LNCaP clone FGC (cell line): ENCODE measurements at regions not wholly inside any gene's neighbourhood (a gene's known extent, or its start where the extent isn't known, plus 50 kb on each side); places are given as distances from the start of the nearest gene placed in this dataset.
"Not testable (repeated sequence)": the region's sequence is repeated elsewhere in the genome, so short reads cannot be mapped to it uniquely, and the experiment has no call there.

Experiments
- DNase-seq: peaks from one replicate; pipeline ENCODE4 v3.0.0-alpha.2; 2011; ENCODE audit warnings: low read depth
- H3K4me3 ChIP-seq: 2 replicates; pipeline ENCODE4 v1.5.1; 2011; ENCODE audit warnings: mild to moderate bottlenecking, low read depth, low read length, control low read depth
- TF ChIP-seq, protein P1 (sequence below): IDR thresholded peaks from 2 replicates; pipeline ENCODE4 v1.5.1; 2012; ENCODE audit warnings: mild to moderate bottlenecking; ENCODE audit not compliant: control insufficient read depth, insufficient read depth; ENCODE audit errors: extremely low read depth

DNA sequence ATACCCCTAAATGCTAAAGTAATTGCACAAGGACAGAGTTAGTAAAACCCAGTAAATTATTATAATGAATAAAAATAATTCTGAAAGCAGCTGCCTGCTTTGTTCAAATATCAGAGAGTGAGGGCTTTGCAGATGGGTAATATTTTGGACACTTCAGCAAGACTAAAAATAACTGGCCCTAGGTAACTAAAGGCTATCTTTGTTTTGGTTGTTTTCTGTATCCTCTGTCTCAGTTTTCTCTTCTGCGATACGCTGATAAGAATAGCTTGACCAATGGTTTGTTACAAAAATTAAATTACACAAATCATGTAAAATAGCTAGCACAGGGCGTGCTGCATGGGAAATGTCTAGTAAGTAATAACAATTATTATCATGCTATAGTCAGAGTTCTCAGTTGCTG, 204.7 kb downstream of the FGFR2 start:
- TF ChIP-seq, protein P1, sequence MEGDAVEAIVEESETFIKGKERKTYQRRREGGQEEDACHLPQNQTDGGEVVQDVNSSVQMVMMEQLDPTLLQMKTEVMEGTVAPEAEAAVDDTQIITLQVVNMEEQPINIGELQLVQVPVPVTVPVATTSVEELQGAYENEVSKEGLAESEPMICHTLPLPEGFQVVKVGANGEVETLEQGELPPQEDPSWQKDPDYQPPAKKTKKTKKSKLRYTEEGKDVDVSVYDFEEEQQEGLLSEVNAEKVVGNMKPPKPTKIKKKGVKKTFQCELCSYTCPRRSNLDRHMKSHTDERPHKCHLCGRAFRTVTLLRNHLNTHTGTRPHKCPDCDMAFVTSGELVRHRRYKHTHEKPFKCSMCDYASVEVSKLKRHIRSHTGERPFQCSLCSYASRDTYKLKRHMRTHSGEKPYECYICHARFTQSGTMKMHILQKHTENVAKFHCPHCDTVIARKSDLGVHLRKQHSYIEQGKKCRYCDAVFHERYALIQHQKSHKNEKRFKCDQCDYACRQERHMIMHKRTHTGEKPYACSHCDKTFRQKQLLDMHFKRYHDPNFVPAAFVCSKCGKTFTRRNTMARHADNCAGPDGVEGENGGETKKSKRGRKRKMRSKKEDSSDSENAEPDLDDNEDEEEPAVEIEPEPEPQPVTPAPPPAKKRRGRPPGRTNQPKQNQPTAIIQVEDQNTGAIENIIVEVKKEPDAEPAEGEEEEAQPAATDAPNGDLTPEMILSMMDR: no peak
- no peak for DNase-seq

DNA sequence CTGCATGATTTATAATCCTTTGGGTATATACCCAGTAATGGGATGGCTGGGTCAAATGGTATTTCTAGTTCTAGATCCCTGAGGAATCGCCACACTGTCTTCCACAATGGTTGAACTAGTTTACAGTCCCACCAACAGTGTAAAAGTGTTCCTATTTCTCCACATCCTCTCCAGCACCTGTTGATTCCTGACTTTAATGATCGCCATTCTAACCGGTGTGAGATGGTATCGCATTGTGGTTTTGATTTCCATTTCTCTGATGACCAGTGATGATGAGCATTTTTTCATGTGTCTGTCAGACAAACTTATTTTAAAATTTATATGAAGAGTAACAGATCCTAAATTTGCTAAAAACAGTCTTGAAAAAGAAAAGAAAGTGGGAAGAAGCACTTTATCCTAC, 197.7 kb downstream of the FGFR2 start:
- not testable (repeated sequence) for H3K4me3 ChIP-seq, DNase-seq

More for the DNA sequence above, 204.7 kb downstream of the FGFR2 start:
- H3K4me3 ChIP-seq: no peak overlapping the region

DNA sequence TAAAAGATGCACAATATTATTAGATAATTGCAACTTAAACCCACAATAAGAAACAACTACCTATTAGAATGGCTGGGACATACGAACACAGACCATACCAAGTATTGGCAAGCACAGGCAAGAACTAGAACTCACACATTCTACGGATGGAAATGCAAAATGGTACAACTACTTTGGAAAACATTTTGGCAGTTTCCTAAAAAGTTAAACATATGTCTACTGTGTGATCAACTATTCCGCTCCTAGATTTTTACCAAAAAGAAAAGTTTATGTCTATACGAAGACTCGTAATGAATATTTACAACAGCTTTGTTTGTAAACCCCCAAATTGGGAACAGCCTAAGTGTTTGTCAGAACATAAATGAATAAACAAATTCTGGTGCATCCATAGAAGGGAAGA, 194.7 kb downstream of the FGFR2 start:
- no peak overlapping the region for H3K4me3 ChIP-seq
- TF ChIP-seq, protein P1: no peak
- DNase-seq: no peak

DNA sequence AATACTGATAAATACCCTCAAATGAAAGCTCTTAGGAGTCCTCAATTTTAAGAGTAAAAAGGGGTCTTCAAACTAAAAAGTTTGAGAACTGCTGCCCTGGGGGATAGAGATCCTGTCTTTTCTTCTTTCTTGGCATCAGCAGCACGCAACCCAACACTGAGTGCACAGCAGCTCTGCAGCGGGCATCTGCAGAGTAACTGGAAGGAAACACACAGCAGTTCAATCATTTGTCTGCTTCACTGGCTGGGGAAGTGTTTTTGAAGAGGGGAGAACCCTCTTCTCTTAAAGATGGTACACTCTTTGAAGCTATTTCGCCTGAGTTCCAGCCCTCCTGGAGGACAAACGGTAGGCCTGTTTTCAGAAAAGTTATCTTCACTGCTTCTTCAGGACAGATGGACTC, 193.6 kb downstream of the FGFR2 start:
- no peak overlapping the region for H3K4me3 ChIP-seq
- TF ChIP-seq, protein P1: no peak
- DNase-seq: no peak

DNA sequence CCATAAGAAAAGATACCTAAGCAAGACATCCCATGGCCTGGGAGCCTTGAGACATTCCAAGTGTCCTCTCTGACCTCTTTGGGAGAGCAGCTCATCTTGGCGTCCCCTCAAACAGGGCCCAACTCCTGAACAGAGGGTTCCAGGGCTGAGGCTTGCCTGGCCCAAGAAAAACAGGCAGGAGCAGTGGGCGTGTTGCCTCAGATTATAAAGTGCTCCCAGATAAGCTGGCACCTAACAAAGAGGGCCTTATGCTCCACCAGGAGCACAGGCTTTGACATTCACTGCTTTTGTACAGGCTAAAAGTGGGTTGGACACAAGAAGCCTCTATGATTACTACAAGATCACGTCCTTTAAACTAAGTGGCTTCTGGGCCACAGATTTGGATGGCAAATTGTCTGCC, 193.1 kb downstream of the FGFR2 start:
- no peak for DNase-seq
- TF ChIP-seq, protein P1: no peak
- H3K4me3 ChIP-seq: no peak overlapping the region

DNA sequence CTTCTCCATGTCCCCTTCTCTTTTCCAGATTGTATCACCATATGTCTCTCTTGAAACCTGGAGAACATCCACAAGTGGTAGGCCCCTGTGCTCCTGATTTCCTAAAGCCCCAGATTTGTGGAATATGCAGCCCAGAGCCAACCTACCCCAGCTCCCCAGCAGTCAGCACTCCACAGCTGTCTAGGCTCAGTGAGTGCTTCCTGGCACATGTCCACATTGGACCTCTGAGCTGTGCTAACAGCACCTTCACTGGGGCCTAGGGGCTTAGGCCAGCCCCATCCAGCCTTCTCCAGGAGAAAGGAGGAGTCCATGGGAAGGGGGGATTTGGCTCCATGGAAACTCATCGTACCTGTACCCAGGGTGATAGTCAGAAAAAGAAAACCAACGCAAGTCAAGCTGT, 192.7 kb downstream of the FGFR2 start:
- DNase-seq: no peak

DNA sequence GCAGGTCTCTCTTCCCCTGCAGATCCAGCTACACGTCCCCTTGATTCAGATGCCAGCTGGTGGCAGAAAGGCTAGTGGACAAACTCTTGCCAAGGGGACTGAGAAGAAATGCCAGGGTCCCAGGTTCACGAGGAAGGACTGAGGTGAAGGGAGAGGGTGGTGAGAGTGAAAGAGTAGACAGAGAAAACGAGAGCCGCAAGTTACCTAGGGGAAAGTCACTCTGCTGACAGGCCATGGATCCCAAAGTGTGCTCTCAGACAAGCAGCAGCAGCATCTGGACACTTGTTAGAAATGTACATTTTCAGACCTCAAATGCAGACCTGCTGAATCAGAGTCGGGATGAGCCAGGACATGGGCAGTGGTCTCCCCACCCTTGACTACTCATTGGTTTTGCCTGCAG, 192.3 kb downstream of the FGFR2 start:
- TF ChIP-seq, protein P1: no peak
- DNase-seq: no peak
- no peak overlapping the region for H3K4me3 ChIP-seq

More for the DNA sequence above, 192.7 kb downstream of the FGFR2 start:
- no peak overlapping the region for H3K4me3 ChIP-seq
- TF ChIP-seq, protein P1: no peak
